ENCODE measurements at regions not wholly inside any gene's neighbourhood (a gene's known extent, or its start where the extent isn't known, plus 50 kb on each side); places are given as distances from the start of the nearest gene placed in this dataset.
A peak's percentile ranks its signal among the peaks of the same experiment; 100 is the strongest.

- no peak for DNase-seq
Observed at GRCh38 chr4:180636696-180637404, 1606.4 kb upstream of the TENM3 start.

DNA sequence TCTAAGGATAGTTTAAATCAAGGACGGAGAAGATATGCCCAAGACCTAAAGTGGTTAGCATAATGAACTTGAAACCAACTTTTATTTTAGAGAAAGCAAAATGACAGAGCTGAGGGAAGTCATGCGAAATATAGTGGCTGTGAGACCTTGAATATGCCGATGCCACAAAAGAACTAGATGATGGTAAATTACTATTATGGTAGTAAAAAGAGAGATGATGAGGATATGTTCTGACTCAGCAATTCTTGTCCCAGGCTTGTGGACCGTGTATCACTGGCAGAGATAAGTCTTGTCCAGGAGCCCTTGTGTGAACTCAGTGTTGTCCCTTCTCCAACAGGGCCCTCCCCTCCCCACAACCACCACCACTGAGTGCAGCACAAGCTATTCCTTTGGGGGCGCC is 1605.6 kb upstream of the TENM3 start:
- no peak for DNase-seq

- no peak for DNase-seq
Observed at GRCh38 chr4:180640193-180640592, 1603.0 kb upstream of the TENM3 start.

DNA sequence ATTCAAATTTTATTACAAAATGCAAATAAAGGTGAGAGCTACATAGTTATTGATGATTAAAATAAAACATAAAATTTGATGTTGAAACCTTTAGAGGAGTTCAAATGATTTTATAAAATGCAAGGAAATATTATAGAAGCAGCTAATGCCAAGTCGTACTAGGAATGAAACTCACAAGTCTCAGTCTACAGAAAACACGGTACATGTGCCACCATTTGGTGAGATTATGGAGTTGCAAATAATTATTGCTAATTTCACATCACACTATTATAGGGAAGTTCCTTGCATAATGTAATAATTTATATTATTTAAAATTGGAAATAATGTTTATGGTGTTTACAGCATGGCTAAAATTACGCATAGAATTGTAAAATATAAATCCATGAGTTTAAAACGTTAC is 1601.7 kb upstream of the TENM3 start:
- no peak for DNase-seq

DNA sequence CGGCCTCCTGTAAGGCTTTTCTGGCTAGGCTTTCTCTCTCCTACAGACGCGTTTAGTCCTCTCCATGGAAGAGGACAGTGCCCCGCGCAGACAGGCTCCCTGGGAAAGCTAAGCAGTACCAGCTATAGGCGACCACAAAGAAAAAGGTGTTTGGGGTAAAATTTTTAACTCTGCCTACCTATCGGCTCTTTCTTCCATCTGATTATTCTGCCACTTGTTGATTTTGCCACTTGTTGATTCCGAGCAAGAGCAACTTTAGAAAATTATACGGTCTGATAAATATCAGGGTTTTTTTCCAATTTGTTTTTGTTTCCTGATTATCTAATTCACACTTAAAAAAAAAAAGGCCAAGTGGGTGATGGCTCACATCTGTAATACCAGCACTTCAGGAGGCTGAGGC is 1600.5 kb upstream of the TENM3 start:
- DNase-seq, result no peak

- no peak for DNase-seq
Observed at GRCh38 chr4:180650273-180650672, 1592.9 kb upstream of the TENM3 start.

DNA sequence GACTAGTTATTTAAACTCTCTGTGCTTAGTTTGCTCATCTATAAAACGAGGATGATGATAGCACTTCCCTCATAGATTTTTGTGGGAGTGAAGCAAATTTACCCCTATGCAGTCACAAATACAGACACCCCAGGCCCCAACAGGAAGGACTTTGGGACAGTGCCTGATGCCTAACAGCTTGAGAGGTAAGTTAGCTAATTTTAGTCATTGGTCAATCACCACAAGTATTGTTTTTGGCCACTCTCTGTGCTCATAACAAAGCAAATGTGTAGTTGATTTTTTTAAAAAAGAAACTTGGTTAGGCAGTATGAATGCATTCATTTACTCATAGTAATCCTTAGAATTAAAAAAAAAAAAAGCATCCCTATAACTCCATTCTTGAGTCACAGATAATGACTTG is 1590.7 kb upstream of the TENM3 start:
- no peak for DNase-seq

DNA sequence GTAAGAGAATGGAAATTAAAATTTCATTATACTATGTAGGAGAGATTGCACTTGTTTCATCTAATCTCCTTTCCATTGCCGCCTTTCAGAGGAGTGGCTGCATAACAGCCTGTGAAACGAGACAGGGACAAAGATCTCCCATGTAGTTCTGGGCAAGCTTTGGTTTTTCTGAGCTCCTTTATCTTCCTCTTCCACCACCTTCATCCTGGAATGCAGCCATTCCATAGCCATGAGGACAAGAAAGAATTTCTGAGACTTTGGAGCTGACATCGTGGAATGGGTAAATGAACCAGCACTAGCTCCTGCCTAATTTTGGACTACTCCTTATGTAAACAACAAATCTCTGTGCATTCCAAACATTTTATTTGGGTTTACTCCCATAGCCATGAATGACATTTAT is 1587.3 kb upstream of the TENM3 start:
- DNase-seq, result no peak

DNA sequence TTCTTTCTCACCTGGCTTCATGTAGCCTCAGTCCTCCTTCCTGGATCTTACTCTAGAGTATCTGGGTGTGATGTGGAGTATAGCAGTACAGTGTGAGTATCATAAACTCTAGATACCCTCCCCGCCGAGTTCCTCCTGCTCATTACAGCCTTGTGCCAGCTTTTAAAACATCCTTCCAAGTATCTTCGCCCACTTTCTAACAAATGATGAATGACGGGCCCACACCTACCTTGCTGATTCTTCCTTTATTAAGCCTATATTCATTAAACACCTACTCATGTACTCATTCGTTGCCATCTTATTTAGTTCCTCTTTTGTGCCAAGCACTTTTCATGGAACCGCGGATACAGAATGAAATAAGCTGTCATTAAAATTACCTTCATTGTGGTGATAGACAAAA is 1585.3 kb upstream of the TENM3 start:
- DNase-seq, result no peak

- DNase-seq, result peak; percentile 54 to 64
Observed at GRCh38 chr4:180664766-180665368, 1578.3 kb upstream of the TENM3 start.

DNA sequence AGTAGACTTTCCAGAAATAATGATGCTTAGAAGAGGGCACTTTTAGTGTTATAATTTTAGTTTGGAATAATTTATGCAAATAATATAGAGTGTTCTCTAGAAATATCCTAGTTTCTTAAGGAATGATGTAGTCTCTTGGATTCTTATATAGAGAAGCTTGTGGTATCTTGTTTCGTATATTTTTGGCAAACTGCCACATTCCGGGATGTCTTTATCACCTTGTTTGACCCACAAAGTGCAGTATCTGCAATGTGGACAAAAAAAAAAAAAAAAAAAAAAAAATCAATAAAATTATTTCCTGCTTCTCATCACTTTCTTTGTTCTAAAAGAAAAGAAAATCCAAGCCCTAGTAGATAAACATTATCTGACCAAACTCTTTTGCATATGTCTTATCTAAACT is 1577.7 kb upstream of the TENM3 start:
- no peak for DNase-seq

- peak; percentile 6 to 64 for DNase-seq
Observed at GRCh38 chr4:180665994-180666824, 1577.0 kb upstream of the TENM3 start.

GRCh38 chr4:180668732-180669131 is 1574.5 kb upstream of the TENM3 start:
- no peak for DNase-seq

DNA sequence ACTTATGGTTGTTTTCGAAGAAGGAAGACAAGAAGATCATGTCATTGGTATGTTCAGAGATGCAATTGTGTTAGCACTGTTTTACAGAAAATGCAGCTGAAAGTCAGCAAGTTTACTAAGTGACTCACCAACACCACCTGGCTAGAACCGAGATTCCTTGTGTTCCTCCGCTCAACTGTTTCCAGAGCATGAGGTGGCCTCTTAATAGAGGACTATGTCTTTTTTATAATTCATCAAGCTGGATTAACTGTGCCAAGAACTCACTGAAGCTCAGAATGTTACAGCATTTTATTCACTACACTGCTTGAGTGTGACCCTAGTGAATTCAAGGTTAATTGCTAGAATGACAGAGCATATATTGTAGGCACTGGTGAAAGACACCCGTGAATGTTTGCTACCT is 1573.5 kb upstream of the TENM3 start:
- DNase-seq, result no peak

- no peak for DNase-seq
Observed at GRCh38 chr4:180674619-180675358, 1568.4 kb upstream of the TENM3 start.

DNA sequence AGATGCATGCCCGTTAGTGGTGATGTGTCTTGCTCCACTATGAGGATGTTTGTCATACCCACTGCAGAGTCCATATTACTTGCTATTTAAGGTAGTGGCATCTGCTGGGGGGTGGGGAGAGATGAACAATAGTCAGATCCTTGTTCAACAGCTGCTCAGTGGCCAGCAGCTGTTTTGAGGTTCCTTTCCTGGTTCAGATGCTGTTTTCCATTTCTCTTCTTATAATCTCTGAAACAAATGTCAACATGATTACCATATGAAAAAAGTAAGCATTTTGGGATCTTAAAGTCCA is 1567.9 kb upstream of the TENM3 start:
- DNase-seq, result no peak

GRCh38 chr4:180680305-180680704 is 1562.9 kb upstream of the TENM3 start:
- DNase-seq, result no peak

- no peak for DNase-seq
Observed at GRCh38 chr4:180682776-180683175, 1560.4 kb upstream of the TENM3 start.

DNA sequence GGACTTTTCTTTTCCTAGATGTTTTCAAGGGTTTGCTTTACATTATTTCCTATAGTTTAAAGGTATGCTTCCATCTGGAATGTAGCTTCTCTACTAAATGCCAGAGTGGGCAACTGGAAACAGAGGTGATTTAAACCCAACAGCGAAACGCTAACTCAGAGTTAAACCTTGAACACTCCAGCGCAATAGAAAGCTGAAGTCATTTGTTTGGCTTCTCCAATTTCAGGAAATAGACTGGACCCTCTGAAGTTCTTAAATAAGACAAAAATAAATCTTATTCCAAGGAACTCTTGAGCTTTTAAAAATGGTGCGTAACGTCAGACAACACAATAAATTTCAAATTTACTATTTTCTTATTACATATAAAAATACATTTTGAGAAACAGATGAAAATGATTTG is 1560.0 kb upstream of the TENM3 start:
- DNase-seq, result no peak

DNA sequence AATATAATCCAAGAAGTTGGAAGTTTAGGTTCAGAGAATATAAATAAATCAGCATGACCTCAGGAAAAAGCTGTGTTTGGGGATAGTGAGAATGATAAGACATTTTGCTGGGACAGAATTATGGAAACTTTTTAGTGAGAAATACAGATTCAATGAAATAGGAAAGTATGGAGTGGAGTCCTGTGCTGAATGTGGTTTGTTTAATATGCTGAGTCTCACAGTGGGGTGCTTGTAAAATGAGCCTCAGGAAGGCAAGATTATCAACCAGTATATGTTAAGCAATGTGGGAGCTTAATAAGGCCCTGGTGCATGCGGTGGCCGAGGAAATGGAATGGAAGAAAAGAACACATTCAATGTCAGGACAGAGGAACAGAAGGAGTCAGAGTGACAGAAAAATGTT is 1554.7 kb upstream of the TENM3 start:
- DNase-seq, result no peak

DNA sequence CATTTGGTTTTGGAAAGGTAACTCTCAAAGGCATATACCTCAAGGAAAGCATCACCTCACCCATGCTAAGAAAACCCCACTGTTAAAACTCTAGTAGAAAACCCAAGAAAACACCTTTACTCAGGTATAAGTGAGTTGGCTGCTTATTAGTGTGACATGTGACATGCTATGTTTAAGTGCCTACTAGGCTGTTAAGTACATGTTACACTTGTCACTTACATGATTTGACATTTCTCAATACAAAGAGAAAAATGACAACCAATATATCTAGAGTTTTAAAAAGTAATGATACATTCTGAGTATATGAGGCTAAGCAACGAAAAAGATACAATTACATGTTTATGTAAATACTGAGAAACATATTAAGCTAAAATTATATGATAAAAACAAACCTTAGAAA is 1548.3 kb upstream of the TENM3 start:
- no peak for DNase-seq

- DNase-seq, result no peak
Observed at GRCh38 chr4:180695851-180696250, 1547.4 kb upstream of the TENM3 start.

GRCh38 chr4:180696460-180697092 is 1546.6 kb upstream of the TENM3 start:
- DNase-seq, result no peak
